GM23338 (cell line): ENCODE measurements at regions not wholly inside any gene's neighbourhood (a gene's known extent, or its start where the extent isn't known, plus 50 kb on each side); places are given as distances from the start of the nearest gene placed in this dataset.

Experiments
- CREB1 ChIP-seq: fragments of 250-450 bp; sonication (Bioruptor Pico); IDR thresholded peaks from 2 replicates; pipeline ENCODE4 v1.5.0; 2020; ENCODE audit warnings: low read depth, mild to moderate bottlenecking, moderate library complexity
- CTCF ChIP-seq, 2 experiments: fragments of 200-600 bp in 1 of 2; sonication (generic) in 1 of 2; conservative IDR thresholded peaks; 2 replicates each; pipeline versions ENCODE4 v1.5.1 to v1.6.1; 2016 to 2017; ENCODE audit warnings: antibody characterized with exemption in 2 of 2, low read depth in 2 of 2, mild to moderate bottlenecking in 2 of 2, moderate library complexity in 1 of 2
- EZH2 ChIP-seq: fragments of 200-600 bp; sonication (generic); IDR thresholded peaks from one replicate; pipeline ENCODE4 v1.8.0; 2017; ENCODE audit warnings: antibody characterized with exemption, mild to moderate bottlenecking, low read depth; ENCODE audit not compliant: unreplicated experiment

GRCh38 chr12:94705676-94706075 lies 55.3 kb upstream of the TMCC3 start:
- TF ChIP-seq EZH2 (no peak), CREB1 (no peak), CTCF (conservative IDR thresholded peaks at IDR 0.05; ENCODE audit: low read depth in 2 of 2) (no peak)
